ENCODE measurements at regions not wholly inside any gene's neighbourhood (a gene's known extent, or its start where the extent isn't known, plus 50 kb on each side); places are given as distances from the start of the nearest gene placed in this dataset.
"Not testable (repeated sequence)": the region's sequence is repeated elsewhere in the genome, so short reads cannot be mapped to it uniquely, and the experiment has no call there.

GRCh38 chr12:60231976-60232907 is 636.4 kb downstream of the SLC16A7 start:
- DNase-seq = no peak
- Histone ChIP-seq H3K4me3 (ENCODE audit: low read depth, low read length) (no peak overlapping the region), H3K36me3 (no peaks in the 10 kb centered on the region), H3K27me3 (ENCODE audit: insufficient read depth, low read depth, severe bottlenecking) (no peaks in the 10 kb centered on the region), H3K27ac (no peak overlapping the region), H3K9me3 (ENCODE audit: severe bottlenecking) (no peaks in the 10 kb centered on the region)
- no peak for TF ChIP-seq CTCF (IDR thresholded peaks at IDR 0.05; ENCODE audit: low read depth, low read length)

- H3K4me3 ChIP-seq (ENCODE audit: low read depth, low read length); H3K27me3 ChIP-seq (ENCODE audit: insufficient read depth, low read depth, severe bottlenecking); H3K9me3 ChIP-seq (ENCODE audit: severe bottlenecking); H3K27ac ChIP-seq; H3K36me3 ChIP-seq; DNase-seq: not testable (repeated sequence)
Observed at GRCh38 chr12:60234611-60235195, 638.9 kb downstream of the SLC16A7 start.

- TF ChIP-seq CTCF (IDR thresholded peaks at IDR 0.05; ENCODE audit: low read depth, low read length) = no peak
- Histone ChIP-seq H3K27me3 (ENCODE audit: insufficient read depth, low read depth, severe bottlenecking) (no peaks in the 10 kb centered on the region), H3K36me3 (no peaks in the 10 kb centered on the region), H3K27ac (no peak overlapping the region), H3K4me3 (ENCODE audit: low read depth, low read length) (no peak overlapping the region), H3K9me3 (ENCODE audit: severe bottlenecking) (no peaks in the 10 kb centered on the region)
- no peak for DNase-seq
Observed at GRCh38 chr12:60235261-60235660, 639.4 kb downstream of the SLC16A7 start.

- DNase-seq; H3K9me3 ChIP-seq (ENCODE audit: severe bottlenecking); H3K27me3 ChIP-seq (ENCODE audit: insufficient read depth, low read depth, severe bottlenecking); H3K27ac ChIP-seq; H3K4me3 ChIP-seq (ENCODE audit: low read depth, low read length); H3K36me3 ChIP-seq: not testable (repeated sequence)
Observed at GRCh38 chr12:60236416-60236815, 640.6 kb downstream of the SLC16A7 start.

- no peaks in the 10 kb centered on the region for H3K9me3 ChIP-seq (ENCODE audit: severe bottlenecking)
- no peak for TF ChIP-seq CTCF (IDR thresholded peaks at IDR 0.05; ENCODE audit: low read depth, low read length)
- no peak overlapping the region for H3K27ac ChIP-seq
- H3K27me3 ChIP-seq (ENCODE audit: insufficient read depth, low read depth, severe bottlenecking) = no peaks in the 10 kb centered on the region
- no peak overlapping the region for H3K4me3 ChIP-seq (ENCODE audit: low read depth, low read length)
- no peaks in the 10 kb centered on the region for H3K36me3 ChIP-seq
- DNase-seq = no peak
Observed at GRCh38 chr12:60240891-60241290, 645.1 kb downstream of the SLC16A7 start.

GRCh38 chr12:60251091-60251490 is 655.3 kb downstream of the SLC16A7 start:
- no peaks in the 10 kb centered on the region for H3K9me3 ChIP-seq (ENCODE audit: severe bottlenecking)
- TF ChIP-seq CTCF (IDR thresholded peaks at IDR 0.05; ENCODE audit: low read depth, low read length) = no peak
- no peak for DNase-seq
- H3K27ac ChIP-seq = no peak overlapping the region
- no peak overlapping the region for H3K4me3 ChIP-seq (ENCODE audit: low read depth, low read length)
- no peaks in the 10 kb centered on the region for H3K27me3 ChIP-seq (ENCODE audit: insufficient read depth, low read depth, severe bottlenecking)
- H3K36me3 ChIP-seq = no peaks in the 10 kb centered on the region

All from WERI-Rb-1 (cell line).